GM18502 (cell line): ENCODE measurements at regions not wholly inside any gene's neighbourhood (a gene's known extent, or its start where the extent isn't known, plus 50 kb on each side); places are given as distances from the start of the nearest gene placed in this dataset.
"Not testable (repeated sequence)": the region's sequence is repeated elsewhere in the genome, so short reads cannot be mapped to it uniquely, and the experiment has no call there.

Source experiments
- ATAC-seq: cut with Tn5 transposase; IDR thresholded peaks from one replicate; pipeline ENCODE4 v1.9.1; 2021; ENCODE audit warnings: mild to moderate bottlenecking; ENCODE audit not compliant: unreplicated experiment, poor library complexity

GRCh38 chr10:87300163-87300562 is 57.4 kb upstream of the NUTM2D start:
- ATAC-seq: not testable (repeated sequence)

GRCh38 chr10:87301466-87302115 is 56.0 kb upstream of the NUTM2D start:
- peak; percentile 93 for ATAC-seq

DNA sequence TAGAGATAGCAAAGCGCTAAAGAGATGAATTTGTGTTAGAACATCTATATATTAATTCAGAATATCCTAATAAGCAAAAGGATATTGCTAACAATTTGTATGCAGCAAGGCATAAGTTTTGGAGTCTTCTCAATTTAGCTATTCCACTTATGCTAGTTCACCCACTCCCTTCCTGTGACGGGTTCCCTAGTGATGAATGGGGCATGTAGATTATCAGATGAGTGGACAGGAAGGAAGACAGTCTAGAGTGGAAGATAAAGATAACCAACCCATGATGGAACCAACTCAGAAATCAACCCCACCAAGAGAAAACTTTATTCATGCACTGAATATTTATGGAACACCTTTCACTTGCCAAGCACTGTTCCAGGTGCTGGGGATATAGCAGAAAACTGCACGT is 55.4 kb upstream of the NUTM2D start:
- not testable (repeated sequence) for ATAC-seq

- not testable (repeated sequence) for ATAC-seq
Measured at GRCh38 chr10:87303707-87304106, 53.8 kb upstream of the NUTM2D start.

GRCh38 chr10:87306681-87307080 is 50.9 kb upstream of the NUTM2D start:
- not testable (repeated sequence) for ATAC-seq
